GM12872 (cell line): ENCODE measurements at regions not wholly inside any gene's neighbourhood (a gene's known extent, or its start where the extent isn't known, plus 50 kb on each side); places are given as distances from the start of the nearest gene placed in this dataset.

Source experiments
- CTCF ChIP-seq: IDR thresholded peaks from 3 replicates; pipeline ENCODE4 v1.5.1; 2011; ENCODE audit warnings: low read depth, mild to moderate bottlenecking, low read length, moderate library complexity; ENCODE audit not compliant: insufficient read depth

- TF ChIP-seq CTCF, result no peak
Observed at GRCh38 chr13:67856955-67857354, 626.8 kb upstream of the PCDH9 start.

DNA sequence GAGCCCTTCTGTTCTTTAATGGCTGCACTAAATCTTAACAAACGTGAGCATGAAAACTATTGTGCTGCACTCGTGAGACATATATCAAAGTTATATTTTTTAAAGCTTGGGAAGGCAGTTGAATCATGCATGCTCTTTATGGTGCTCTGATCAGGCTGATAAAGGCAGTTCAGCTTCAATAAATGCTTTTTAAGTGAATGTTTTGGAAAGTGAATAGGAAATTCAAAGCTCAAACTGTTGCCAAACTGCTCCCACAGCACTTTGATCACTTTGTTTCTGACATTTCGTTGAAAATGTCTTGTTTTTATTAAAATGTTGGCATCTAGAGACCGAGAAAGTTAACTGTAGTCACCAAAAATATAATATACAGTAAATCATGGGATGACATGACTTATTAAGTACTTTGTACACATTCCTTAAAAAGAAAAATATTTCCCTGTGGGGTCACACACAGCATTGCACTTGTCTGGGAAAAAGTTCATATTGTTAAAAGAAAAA lies 625.7 kb upstream of the PCDH9 start:
- no peak for TF ChIP-seq CTCF

- TF ChIP-seq CTCF, result no peak
Observed at GRCh38 chr13:67854990-67855389, 624.9 kb upstream of the PCDH9 start.

DNA sequence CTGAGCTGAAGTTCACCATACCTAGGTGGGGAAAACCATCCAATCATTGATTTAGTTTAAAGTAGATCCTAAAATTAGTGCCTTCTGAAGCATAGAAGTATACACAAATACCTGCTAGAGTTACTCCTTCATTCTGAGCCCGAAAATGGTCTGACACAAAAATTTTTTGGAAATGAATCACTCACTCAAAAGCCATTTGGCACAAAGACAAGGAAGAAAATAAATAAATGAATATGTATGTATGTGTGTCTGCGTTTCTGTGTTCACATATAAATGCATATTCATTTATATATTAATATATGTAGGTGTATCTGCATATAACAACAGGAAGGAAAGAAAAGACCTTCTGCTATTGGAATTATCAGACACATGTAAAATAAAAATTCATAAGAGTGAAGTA lies 614.4 kb upstream of the PCDH9 start:
- TF ChIP-seq CTCF, result no peak

GRCh38 chr13:67841071-67841470 lies 610.9 kb upstream of the PCDH9 start:
- TF ChIP-seq CTCF, result 0 out of 3 replicates have a peak, but pooled peaks have one; percentile 27

DNA sequence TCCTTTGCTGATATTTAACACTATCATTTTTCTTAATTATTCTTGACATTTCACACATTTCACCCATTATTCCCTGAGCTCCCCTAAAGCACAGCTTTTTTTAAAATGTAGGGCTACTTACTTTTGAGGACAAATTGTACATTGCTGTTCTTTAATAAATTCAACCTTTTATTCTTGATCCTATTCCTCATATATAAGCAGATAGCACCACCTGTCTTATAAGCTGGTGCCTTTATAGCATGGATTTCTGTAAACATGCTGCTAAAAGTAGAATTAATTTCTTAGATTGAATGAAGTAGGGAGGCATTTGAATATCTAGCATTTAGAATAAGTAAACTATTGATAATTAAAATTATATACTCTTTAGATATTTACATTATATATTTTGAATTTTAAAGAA lies 603.4 kb upstream of the PCDH9 start:
- no peak for TF ChIP-seq CTCF

DNA sequence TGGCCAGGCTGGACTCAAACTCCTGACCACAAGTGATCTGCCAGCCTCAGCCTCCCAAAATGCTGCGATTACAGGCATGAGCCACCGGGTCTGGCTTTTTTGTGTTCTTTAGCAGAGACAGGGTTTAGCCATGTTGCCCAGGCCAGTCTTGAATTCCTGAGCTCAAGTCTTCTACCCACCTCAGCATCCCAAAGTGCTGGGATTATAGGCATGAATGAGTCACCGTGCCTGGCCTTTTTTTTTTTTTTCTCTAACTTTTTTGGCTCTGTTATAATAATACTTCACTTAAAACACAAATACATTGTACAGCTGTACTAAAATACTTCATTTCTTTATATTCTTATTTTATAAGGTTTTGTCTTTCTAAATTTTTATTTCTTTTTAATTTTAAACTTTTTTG lies 599.5 kb upstream of the PCDH9 start:
- no peak for TF ChIP-seq CTCF

- TF ChIP-seq CTCF, result no peak
Observed at GRCh38 chr13:67827992-67828391, 597.9 kb upstream of the PCDH9 start.
